ENCODE measurements at regions not wholly inside any gene's neighbourhood (a gene's known extent, or its start where the extent isn't known, plus 50 kb on each side); places are given as distances from the start of the nearest gene placed in this dataset.
"Not testable (repeated sequence)": the region's sequence is repeated elsewhere in the genome, so short reads cannot be mapped to it uniquely, and the experiment has no call there.

DNA sequence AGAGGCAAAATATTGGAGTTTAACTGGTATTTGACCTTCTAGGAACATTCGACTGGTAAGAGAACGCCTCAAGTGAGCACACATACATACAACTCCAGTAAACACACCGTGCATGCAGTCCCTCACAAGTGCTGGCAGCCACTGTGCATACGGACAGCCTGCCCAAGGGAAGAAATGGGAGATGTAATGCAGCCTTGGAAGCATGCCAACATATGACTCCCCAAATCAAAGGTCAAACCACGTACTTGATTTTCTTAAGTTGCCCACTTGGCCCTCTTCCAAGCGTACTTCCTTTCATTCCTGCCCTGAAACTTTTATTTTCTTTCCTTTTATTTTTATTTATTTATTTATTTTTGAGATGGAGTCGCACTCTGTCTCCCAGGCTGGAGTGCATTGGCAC lies 206.6 kb downstream of the SPRY1 start:
- DNase-seq = peak; percentile 19

DNA sequence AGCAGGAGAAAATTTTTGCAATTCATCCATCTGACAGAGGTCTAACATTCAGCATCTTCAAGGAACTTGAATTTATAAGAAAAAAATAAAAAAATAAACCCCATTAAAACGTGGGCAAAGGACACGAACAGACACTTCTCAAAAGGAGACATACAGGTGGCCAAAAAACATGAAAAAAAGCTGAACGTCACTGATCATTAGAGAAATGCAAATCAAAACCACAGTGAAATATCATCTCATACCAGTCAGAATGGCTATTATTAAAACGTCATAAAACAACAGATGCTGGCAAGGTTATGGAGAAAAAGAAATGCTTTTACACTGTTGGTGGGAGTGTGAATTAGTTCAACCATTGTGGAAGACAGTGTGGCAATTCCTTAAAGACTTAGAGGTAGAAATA lies 209.2 kb downstream of the SPRY1 start:
- DNase-seq = not testable (repeated sequence)

DNA sequence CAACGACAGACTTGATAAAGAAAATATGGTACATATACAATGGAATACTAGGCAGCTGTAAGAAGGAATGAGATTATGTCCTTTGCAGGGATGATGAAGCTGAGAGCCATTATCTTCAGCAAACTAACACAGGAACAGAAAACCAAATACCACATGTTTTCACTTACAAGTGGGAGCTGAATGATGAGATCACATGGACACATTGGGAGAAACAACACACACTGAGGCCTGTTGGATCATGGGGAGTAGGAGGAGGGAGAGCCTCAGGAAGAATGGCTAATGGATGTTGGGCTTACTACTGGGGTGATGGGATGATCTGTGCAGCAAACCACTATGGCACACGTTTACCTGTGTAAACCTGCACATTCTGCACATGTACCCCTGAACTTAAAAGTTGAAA lies 209.7 kb downstream of the SPRY1 start:
- no peak for DNase-seq

DNA sequence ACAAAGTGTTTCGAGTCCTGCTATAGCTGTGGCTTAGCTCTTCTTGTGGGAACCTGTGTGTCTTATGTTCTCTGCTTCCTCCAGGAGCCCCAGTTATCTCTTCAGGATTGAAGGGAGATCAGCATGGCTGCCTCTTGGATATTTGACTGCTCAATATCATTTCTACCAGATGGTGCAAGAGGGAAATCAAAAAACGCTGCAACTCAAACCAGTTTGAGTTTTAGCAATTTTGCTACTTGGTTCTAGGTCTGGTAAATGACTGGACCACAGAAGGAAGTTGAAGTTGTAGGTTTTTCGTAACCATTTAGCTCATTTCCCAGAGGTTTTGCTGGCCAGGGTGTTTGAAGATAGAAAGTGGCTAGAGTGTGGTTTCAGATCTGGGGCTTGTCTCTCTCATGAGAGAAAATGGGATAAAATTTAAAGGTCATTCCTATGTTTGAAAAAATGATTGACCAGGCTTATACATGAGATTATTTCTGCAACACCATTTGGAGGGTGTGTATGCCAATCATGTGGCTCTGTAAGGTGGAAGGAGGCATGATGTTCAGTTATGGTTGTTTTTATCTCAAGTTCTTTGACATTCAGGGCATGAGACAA lies 210.4 kb downstream of the SPRY1 start:
- DNase-seq = no peak

DNA sequence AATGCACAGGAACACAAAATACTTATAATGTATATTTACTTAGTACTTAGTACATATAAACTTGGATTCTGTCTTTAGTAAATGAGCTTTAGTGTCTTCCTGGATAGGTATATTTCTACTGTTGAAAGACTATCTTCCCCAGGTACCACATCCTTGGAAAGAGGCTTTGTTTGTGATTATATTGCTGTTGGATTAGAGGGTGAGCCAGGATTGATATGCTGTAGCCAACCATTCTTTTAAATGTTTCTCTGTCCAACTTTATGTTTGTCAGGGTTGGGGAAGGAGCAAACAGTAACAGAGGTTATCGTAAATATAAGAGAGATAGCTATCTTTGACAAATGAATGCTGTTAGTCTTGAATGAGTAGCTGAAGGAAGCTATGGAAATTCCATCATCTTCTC lies 213.2 kb downstream of the SPRY1 start:
- no peak for DNase-seq

DNA sequence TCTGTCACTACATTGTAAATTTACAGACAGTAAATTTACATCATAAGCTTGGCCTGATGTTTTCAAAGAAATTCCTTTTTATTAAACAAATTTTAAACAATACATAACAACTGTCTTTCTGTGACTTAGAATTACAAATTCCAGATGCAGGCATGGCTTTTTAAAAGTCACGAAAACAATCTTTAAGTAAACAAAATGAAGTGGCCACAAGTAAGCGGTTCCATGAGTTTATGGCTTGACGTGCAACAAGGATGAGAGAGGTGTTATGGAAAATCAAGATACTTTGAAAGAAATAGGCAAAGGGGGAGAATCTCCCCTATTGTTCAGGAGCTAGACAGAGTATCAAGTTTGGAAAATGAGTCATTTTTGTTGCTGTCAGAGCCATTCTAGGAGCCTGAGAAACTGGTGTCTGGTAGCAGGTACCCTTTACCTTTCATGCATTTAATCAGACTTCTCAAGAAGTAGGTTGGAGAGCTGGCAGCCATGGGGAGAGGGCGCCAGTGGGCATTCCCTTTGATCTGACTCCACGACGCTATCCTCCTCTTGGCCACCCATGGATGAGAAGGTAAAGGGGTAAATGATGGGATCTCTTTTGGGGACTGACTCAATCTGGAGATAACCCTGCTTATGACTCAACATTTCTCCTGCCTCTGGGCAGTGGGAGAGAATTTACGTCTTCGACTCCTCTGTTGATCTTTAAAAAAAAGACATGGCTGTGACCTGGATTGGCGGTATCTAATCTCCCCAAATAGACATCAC lies 217.2 kb downstream of the SPRY1 start:
- no peak for DNase-seq

DNA sequence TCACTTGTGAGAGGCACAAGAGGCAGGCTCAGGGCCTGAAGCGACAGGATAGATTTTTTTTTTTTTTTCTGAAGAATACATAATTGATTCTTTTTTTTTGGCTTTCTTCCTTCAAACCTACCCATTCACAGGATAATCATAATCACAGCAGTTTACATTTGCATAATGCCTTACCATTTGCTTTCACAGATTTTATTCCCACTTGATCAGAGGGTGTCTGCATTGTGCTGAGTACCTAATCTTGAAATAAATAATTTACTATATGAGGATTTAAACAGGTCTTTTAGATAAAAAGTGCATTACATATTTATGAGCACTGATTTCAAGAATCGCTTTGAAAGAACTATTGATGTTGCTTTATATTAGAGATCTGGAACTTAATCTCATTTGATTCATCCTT lies 219.3 kb downstream of the SPRY1 start:
- no peak for DNase-seq

DNA sequence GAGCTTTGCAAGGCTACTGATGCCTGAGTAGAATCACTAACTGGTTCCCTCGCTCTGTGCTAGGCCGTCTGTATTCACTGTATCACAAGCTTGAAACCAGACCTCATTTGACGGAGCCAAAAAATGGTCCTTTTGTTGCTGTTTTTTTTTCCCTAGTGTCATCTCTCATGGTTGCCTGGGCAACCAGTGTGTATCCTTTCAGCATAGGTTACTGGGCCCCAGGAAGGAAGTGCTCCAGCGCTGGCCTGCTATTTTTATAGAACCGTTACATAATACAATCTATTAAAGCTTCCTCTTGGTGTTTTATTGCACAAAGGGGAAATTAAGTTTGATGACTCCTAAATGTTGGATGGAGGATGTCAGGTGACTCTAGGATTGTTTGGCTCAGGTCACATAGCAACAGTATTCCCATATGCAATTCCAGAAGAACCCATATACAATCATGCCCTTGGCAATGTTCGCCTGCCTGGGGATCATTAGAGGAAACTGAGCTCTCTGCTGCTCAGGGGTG lies 220.4 kb downstream of the SPRY1 start:
- peak; percentile 58 for DNase-seq

DNA sequence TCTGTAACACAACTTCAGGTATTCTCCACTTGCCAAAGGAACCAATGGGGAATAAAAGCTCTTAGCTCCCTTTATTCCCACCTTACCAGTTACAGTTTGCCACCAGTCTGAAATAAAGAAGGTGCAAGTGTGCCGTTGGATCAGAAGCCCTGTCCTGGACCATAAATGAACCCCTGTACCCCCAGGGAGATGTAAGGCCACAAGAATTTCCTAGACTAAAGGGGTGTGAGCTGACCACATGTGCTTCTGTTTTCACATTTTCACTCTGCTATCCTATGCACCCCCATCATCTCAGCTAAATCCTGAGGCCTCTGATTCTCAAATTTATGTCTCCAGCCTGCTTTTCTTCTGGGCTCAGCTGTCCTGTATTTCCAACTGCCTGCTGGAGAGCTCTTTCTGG lies 221.2 kb downstream of the SPRY1 start:
- no peak for DNase-seq

DNA sequence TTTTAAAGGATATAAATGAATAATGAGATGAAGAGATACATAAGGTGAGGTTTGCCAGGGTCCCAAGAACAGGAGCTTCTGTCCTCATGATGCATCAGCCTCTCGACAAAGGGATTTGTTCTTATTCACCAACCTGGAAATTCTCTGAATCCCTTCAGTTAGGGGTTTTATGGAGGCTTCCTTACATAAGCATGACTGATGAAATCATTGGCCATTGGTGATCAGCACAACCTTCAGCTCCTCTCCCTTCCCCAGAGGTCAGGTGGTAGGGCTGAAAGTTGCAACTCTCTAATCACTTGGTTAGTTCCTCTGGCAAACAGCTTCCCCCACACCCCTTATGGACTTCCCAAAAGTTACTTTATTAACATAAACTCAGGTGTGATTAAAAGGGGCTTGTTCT lies 222.0 kb downstream of the SPRY1 start:
- DNase-seq = no peak

DNA sequence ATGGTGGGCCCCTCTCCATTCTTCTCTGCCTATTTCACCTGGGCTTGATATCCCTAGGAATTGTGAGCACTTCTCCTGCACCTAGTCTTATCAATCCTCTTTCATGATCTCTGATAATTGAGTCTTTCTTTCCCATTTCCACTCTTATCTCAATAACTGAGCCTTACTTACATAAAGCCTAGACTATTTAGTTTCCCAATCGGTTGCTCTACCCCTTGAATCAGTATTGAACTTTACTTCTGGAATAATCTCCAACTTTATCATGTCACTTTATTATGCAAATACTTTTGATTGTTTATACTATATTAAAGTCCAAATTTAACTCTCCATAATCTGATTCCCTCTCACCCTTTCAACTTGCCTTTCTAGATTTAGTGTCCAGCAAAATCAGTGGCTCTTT lies 222.7 kb downstream of the SPRY1 start:
- no peak for DNase-seq

DNA sequence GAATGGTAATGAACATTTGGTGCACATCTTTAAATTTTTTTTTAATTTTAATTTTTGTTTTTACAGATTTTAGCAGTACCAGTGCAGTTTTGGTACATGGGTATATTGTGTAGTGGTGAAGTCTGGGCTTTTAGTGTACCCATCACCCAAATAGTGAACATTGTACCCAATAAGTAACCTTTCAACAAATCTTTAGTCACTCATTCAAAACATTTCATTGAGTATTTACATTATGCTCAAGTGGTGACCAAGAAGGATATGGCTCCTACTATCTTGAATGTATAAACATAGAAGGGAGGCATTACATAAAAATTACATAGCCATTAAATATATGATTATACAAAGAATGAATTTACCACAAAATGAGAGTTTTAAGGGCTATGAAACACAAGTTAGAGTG lies 223.3 kb downstream of the SPRY1 start:
- no peak for DNase-seq

DNA sequence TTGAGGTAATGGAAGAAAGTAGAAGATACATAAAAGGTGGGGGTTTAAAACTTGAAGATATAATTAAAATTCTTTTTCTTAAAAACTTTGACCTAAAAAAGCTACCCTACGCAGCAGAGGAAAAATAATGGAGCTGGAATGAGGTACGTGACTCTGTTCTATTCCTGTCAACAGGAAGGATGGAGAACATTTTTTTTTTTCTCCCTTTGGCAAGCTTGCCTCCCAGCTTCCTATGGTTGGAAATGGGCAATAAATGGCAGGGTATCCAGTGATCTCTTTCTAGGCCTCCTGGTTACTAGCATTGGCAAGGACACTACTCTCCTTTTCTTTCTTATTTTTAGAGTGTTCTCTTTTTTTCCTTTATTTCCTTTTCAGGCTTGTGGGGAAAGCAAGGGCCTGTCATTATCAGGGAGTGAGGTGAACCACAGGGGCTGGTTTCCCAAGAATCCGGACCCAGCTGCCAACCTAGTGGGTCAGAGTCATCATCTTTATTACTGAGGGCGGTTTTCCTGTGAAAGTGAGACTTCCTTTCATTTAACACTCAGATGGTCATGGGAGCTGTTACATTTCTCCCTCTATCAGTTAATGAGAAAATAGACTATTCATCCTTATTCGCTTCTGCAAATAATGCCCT lies 224.6 kb downstream of the SPRY1 start:
- no peak for DNase-seq

DNA sequence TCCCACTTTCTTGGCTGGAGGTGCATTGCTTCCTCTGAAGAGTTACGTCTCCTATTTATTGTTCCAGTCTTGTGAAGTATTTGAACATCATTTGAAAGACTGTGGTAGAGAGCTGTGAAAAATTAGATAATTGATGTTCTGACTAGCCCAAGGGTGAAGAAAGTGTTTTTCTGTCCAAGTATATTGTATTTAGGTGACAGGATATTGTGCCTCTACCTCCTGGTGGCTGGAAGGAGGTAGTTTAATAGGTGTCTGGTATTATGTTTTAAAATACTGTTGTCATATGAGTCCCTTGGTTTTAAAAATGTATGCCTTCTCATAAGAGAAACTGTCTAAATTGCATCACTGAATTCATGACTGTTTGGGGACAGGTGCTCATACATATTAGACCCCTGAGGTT lies 226.0 kb downstream of the SPRY1 start:
- DNase-seq = no peak

DNA sequence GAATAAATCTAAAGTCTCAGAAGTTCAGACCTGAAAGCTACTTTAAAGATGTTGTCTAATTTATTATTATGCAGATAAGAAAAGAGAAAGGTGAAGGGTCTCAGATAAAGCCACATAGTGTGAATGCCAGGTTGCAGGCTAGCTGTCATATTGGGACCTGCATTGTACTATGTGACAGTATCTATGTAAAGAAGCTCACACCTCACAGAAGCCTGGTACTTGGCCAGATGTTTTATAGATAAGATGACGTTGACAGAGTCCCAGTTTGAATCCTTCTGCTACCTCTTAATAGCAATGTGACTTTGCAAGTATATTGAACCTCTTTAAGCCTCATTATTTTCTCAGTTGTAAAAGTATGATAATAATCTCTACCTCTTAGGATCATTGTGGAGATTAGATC lies 227.0 kb downstream of the SPRY1 start:
- DNase-seq = no peak

DNA sequence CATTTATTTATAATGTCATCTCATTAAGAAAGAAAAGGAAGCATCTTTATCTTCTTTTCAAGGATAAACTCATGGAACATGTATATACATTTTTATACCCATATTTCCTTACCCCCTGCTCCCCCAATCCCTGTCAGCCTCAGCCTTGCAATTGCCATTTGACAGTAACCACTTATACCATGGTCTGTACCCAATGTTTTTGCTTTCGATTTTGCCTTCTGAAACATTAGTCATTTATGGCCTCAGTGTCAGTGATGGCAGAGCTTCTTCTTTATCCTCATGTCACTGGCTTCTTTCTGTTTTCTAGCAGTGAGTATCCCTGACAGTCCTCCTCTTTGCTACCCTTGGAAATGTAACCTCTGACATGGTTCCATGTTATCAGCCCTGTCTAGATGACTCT lies 228.4 kb downstream of the SPRY1 start:
- DNase-seq = no peak

DNA sequence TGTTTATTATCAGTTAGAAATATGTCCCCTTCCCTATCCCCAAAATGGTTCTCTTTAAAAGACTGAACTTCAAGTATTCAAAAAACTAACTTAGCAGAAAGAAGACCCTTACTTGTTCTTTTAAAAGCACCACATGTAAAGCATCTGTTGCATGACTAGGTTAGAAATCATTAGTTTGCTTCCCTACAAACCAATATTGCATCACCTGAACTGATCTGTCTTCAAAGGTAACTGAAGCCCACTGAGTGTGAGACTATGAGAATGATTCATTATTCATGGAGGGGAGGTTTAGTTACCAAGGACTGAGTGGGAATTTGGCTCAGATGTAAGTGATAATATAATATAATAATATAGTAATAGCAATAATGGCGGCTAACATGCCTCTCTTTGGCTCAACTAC lies 231.7 kb downstream of the SPRY1 start:
- no peak for DNase-seq

DNA sequence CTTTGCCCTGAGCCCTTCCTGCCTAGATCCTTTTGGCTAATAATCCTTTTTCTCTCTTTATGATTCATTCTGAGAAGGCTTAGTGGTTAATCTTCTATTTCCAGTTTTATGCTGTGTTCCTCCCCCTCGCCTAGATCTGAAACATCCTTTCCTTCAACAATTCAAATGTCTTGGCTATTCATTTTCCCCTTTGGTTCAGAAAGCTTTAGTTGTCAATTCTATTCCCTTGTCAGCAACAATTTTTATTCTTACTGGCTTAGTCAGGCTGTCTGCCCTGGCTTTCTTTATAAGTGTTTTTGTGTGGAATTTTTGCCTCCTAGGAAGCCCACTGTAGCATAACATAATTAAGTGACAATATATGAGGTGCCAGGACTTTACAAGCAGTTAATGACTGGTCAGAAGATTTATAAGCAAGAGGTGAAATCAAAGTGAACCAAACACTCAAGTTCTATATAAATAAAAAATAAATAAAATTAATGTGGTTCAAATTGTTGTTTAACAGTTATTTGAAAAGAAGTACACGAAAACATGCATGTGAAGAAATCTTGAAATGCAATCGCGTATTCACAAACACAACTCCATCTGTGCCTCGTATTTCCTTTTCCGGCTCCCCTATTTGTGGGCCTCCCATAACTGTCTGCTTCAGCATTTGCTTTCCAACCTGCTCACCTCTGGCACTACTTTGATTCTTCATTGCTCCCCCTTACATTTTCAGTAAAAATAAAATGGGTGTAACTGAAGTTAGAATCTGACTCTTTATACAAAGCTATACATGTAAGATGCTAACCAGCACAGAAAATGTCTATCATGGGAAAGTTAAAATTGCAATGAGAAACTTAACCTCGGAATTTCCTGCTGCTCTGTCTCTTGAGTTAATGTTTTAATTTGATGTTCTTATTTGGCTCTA lies 235.4 kb downstream of the SPRY1 start:
- peak; percentile 59 for DNase-seq

DNA sequence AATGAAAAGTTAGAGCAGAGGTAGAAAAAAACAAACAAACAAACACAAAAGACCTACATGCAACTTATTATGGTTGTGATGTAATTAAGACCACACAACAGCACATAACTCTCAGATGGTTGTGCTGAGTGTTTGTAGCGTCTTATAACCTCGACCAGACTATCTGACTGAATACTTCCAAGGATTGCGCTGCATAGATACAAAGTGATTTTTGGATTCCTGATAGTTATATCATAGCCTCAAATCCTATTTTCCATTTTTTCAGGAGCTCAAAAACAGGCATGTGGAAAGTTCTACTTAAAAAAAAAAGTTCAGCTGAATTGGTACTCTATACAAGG lies 236.1 kb downstream of the SPRY1 start:
- DNase-seq = peak; percentile 51

DNA sequence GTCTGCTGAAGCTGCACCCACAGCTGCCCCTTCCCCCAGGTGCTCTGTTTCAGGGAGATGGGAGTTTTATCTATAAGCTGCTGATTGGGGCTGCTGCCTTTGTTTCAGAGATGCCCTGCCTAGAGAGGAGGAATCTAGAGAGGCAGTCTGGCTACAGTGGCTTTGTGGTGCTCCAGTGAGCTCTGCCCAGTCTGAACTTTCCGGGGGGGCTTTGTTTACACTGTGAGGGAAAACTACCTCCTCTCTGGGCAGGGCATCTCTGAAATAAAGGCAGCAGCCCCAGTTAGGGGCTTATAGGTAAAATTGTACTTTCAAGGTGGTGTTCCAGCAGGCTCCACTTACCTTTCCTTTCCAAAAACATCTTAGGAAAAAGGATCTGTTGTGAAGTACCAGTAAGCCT lies 242.2 kb downstream of the SPRY1 start:
- DNase-seq = no peak

DNA sequence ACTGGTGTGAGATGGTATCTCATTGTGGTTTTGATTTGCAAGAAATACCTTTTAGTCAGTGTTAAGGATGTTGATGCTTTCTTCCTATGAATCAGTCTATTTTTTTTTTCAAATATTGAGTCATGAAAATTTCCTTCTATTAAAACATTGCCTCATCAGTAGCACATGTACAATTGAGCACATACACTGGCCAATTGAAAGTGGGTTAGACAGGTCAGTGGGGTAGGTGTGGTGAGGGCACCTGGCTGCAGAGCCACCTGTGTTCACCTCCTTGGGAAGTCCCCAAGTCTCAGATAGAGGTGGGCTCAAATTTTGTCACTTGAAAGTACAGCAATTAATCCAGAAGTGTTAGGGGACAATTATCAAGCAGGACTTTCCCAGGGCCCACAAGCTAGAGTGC lies 243.7 kb downstream of the SPRY1 start:
- DNase-seq = peak; percentile 65

DNA sequence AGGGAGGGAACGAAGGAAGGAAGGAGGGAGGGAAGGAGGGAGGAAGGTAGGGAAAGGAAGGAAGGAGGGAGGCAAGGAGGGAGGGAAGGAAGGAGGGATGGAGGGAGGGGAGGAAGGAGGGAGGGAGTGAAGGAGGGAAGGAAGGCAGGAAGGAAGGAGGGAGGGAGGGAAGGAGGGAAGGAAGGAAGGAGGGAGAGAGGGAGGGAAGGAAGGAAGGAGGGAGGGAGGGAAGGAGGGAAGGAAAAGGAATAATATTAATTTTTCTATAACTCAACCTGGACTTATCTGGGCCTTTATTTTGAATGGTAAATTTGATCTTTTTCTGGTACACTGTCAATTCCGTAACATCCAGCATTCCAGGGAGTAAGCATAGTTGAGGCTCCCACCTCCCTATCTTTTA lies 244.2 kb downstream of the SPRY1 start:
- DNase-seq = no peak

DNA sequence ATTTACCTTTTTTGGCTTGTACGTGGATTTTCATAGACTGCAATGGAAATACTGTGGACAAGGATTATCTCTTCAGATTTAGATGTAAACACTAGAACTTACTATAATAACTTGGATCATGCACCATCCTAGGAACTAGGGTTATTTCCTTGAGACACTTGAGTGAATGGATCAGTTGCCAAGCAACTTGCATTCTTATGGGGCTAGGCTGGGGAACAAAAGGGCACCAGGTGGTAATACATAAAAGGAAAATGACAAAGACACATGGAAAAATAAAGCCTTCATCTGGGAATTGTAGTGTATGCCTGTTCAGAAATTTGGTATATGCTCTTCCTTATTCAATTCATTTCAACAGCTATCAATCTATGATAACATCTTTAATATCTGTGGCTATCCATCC lies 247.1 kb downstream of the SPRY1 start:
- no peak for DNase-seq
